Osteoblast (primary cell): ENCODE measurements at regions not wholly inside any gene's neighbourhood (a gene's known extent, or its start where the extent isn't known, plus 50 kb on each side); places are given as distances from the start of the nearest gene placed in this dataset.

ENCODE experiments used
- DNase-seq: peaks from one replicate; pipeline ENCODE4 v3.0.0; 2011; ENCODE audit warnings: low spot score, mixed read lengths; ENCODE audit not compliant: insufficient read length; ENCODE audit errors: missing footprints
- H2AFZ ChIP-seq: 2 replicates; pipeline ENCODE4 v1.6.0; 2011; ENCODE audit warnings: mild to moderate bottlenecking, low read length
- H3K27ac ChIP-seq: 2 replicates; pipeline ENCODE4 v1.5.1; 2011; ENCODE audit warnings: mild to moderate bottlenecking, low read depth, low read length, moderate library complexity
- H3K27me3 ChIP-seq: 2 replicates; pipeline ENCODE4 v1.6.0; 2012; ENCODE audit warnings: mild to moderate bottlenecking, control low read depth, inconsistent platforms, low read length, moderate library complexity; ENCODE audit not compliant: insufficient read depth
- H3K36me3 ChIP-seq: 2 replicates; pipeline ENCODE4 v1.5.1; 2011; ENCODE audit warnings: mild to moderate bottlenecking, low read length, control low read depth, moderate library complexity; ENCODE audit not compliant: insufficient read depth
- H3K4me1 ChIP-seq: 2 replicates; pipeline ENCODE4 v1.5.1; 2011; ENCODE audit warnings: mild to moderate bottlenecking, low read length, control low read depth, moderate library complexity; ENCODE audit not compliant: insufficient read depth
- H3K4me2 ChIP-seq: 2 replicates; pipeline ENCODE4 v1.6.0; 2011; ENCODE audit warnings: mild to moderate bottlenecking, low read length; ENCODE audit not compliant: insufficient read depth
- H3K4me3 ChIP-seq: fragments of 200-600 bp; sonication (generic); 3 replicates; pipeline ENCODE4 v1.5.1; 2012; ENCODE audit warnings: mild to moderate bottlenecking, low read length, inconsistent platforms; ENCODE audit not compliant: insufficient read depth
- H3K79me2 ChIP-seq: 2 replicates; pipeline ENCODE4 v1.6.0; 2012; ENCODE audit warnings: mild to moderate bottlenecking, low read length, control low read depth, inconsistent platforms; ENCODE audit not compliant: insufficient read depth
- H3K9me3 ChIP-seq: 2 replicates; pipeline ENCODE4 v1.5.1; 2011; ENCODE audit warnings: low read depth, low read length, control low read depth
- H4K20me1 ChIP-seq: 2 replicates; pipeline ENCODE4 v1.6.0; 2012; ENCODE audit warnings: mild to moderate bottlenecking, low read length, control low read depth; ENCODE audit not compliant: insufficient read depth
- TF ChIP-seq, protein P1 (sequence below): IDR thresholded peaks from 2 replicates; pipeline ENCODE4 v1.5.1; 2011; ENCODE audit warnings: mild to moderate bottlenecking, low read depth, low read length, moderate library complexity; ENCODE audit errors: extremely low read depth

- no peaks in the 10 kb centered on the region for H4K20me1 ChIP-seq
- no peak overlapping the region for H3K27ac ChIP-seq
- DNase-seq: no peak
- H3K4me1 ChIP-seq: peaks cover 23% of the 10 kb centered on the region
- no peaks in the 10 kb centered on the region for H3K36me3 ChIP-seq
- H2AFZ ChIP-seq: no peak overlapping the region
- no peak overlapping the region for H3K4me3 ChIP-seq
- H3K9me3 ChIP-seq: no peaks in the 10 kb centered on the region
- TF ChIP-seq, protein P1, sequence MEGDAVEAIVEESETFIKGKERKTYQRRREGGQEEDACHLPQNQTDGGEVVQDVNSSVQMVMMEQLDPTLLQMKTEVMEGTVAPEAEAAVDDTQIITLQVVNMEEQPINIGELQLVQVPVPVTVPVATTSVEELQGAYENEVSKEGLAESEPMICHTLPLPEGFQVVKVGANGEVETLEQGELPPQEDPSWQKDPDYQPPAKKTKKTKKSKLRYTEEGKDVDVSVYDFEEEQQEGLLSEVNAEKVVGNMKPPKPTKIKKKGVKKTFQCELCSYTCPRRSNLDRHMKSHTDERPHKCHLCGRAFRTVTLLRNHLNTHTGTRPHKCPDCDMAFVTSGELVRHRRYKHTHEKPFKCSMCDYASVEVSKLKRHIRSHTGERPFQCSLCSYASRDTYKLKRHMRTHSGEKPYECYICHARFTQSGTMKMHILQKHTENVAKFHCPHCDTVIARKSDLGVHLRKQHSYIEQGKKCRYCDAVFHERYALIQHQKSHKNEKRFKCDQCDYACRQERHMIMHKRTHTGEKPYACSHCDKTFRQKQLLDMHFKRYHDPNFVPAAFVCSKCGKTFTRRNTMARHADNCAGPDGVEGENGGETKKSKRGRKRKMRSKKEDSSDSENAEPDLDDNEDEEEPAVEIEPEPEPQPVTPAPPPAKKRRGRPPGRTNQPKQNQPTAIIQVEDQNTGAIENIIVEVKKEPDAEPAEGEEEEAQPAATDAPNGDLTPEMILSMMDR: no peak
- no peaks in the 10 kb centered on the region for H3K79me2 ChIP-seq
- H3K27me3 ChIP-seq: no peaks in the 10 kb centered on the region
- no peak overlapping the region for H3K4me2 ChIP-seq
Measured at GRCh38 chr5:158644301-158644700, 455.4 kb downstream of the EBF1 start.

GRCh38 chr5:158643840-158644239 lies 455.9 kb downstream of the EBF1 start:
- TF ChIP-seq, protein P1: no peak

DNA sequence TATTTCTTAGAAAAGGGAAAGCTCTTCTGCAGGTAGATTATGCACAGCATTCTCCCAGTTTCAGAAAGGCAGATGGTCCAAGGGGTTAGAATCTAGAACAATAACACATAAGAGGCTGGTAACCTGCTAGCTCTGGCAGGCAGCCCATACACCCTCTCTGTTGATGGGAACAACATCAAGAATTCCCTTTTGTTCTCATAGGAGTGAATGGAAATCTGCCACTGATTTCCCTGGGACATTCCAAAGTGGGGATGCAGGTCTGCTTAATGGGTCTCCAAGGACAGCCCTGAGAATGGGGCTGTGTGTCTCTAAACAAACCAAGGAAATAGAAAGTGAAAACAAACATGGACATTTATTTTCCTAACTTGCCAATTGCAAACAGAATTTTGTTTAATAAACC lies 456.8 kb downstream of the EBF1 start:
- Histone ChIP-seq H3K27ac (no peak overlapping the region), H2AFZ (no peak overlapping the region), H3K36me3 (no peaks in the 10 kb centered on the region), H3K4me2 (no peak overlapping the region), H3K79me2 (no peaks in the 10 kb centered on the region), H3K4me1 (peaks cover 20% of the 10 kb centered on the region), H3K4me3 (no peak overlapping the region), H3K9me3 (no peaks in the 10 kb centered on the region), H3K27me3 (no peaks in the 10 kb centered on the region), H4K20me1 (no peaks in the 10 kb centered on the region)
- DNase-seq: no peak
- TF ChIP-seq, protein P1: no peak

More at GRCh38 chr5:158643840-158644239, 455.9 kb downstream of the EBF1 start:
- Histone ChIP-seq H3K4me3 (no peak overlapping the region), H4K20me1 (no peaks in the 10 kb centered on the region), H3K36me3 (no peaks in the 10 kb centered on the region), H2AFZ (no peak overlapping the region), H3K9me3 (no peaks in the 10 kb centered on the region), H3K4me2 (no peak overlapping the region), H3K27me3 (no peaks in the 10 kb centered on the region), H3K4me1 (peaks cover 21% of the 10 kb centered on the region), H3K27ac (no peak overlapping the region), H3K79me2 (no peaks in the 10 kb centered on the region)
- DNase-seq: no peak

- Histone ChIP-seq H3K36me3 (no peaks in the 10 kb centered on the region), H3K27me3 (no peaks in the 10 kb centered on the region), H3K27ac (no peak overlapping the region), H4K20me1 (no peaks in the 10 kb centered on the region), H3K9me3 (no peaks in the 10 kb centered on the region), H3K4me2 (no peak overlapping the region), H3K4me3 (no peak overlapping the region), H2AFZ (no peak overlapping the region), H3K79me2 (no peaks in the 10 kb centered on the region), H3K4me1 (peaks cover 20% of the 10 kb centered on the region)
- no peak for DNase-seq
- TF ChIP-seq, protein P1: no peak
Measured at GRCh38 chr5:158641016-158641415, 458.7 kb downstream of the EBF1 start.
